ENCODE measurements at regions not wholly inside any gene's neighbourhood (a gene's known extent, or its start where the extent isn't known, plus 50 kb on each side); places are given as distances from the start of the nearest gene placed in this dataset.

DNA sequence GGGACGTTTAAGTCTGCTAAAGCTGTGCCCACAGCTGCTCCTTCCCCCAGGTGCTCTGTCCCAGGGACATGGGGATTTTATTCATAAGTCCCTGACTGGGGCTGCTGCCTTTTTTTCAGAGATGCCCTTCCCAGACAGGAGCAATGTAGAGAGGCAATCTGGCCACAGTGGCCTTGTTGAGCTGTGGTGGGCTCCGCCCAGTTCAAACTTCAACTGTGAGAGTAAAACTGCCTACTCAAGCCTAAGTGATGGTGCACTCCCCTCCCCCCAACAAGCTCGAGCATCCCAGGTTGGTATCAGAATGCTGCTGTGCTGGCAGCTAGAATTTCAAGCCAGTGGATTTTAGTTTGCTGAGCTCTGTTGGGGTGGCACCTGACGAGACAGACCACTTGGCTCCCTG is 1371.4 kb downstream of the ADGRL3 start:
- Mint-ChIP-seq H3K27me3 (peaks cover 3% of the 10 kb centered on the region), H3K27ac (no peak overlapping the region), H3K36me3 (no peaks in the 10 kb centered on the region), H3K9me3 (peaks cover 6% of the 10 kb centered on the region), H3K4me1 (ENCODE audit: unreplicated experiment) (no peaks in the 10 kb centered on the region), H3K4me3 (no peak overlapping the region)
- no peak for DNase-seq (ENCODE audit: extremely low spot score, unreplicated experiment)
- TF ChIP-seq, protein P1, sequence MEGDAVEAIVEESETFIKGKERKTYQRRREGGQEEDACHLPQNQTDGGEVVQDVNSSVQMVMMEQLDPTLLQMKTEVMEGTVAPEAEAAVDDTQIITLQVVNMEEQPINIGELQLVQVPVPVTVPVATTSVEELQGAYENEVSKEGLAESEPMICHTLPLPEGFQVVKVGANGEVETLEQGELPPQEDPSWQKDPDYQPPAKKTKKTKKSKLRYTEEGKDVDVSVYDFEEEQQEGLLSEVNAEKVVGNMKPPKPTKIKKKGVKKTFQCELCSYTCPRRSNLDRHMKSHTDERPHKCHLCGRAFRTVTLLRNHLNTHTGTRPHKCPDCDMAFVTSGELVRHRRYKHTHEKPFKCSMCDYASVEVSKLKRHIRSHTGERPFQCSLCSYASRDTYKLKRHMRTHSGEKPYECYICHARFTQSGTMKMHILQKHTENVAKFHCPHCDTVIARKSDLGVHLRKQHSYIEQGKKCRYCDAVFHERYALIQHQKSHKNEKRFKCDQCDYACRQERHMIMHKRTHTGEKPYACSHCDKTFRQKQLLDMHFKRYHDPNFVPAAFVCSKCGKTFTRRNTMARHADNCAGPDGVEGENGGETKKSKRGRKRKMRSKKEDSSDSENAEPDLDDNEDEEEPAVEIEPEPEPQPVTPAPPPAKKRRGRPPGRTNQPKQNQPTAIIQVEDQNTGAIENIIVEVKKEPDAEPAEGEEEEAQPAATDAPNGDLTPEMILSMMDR (conservative IDR thresholded peaks at IDR 0.05): no peak

DNA sequence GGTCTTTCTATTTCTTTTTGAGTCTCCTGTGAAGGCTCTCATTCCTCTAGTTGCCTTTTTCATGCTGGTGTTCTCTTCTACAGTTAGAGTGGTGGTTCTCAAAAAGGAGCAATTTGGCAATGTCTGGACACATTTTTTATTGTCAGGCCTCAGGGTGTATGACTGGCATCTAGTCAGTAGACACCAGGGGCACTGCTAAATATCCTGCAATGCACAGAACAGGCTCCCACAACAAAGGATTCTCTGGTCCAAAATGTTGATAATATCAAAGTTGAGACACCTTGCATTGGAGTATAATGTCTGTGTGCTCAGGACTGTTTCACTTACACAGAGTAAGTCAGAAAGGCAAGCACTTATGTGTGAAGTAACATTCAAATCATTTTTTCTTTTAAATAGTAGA is 1360.7 kb downstream of the ADGRL3 start:
- H3K4me3 Mint-ChIP-seq: no peak overlapping the region
- no peaks in the 10 kb centered on the region for H3K36me3 Mint-ChIP-seq
- TF ChIP-seq, protein P1 (conservative IDR thresholded peaks at IDR 0.05): no peak
- H3K9me3 Mint-ChIP-seq: no peaks in the 10 kb centered on the region
- peaks cover 3% of the 10 kb centered on the region for H3K27me3 Mint-ChIP-seq
- no peak overlapping the region for H3K27ac Mint-ChIP-seq
- H3K4me1 Mint-ChIP-seq (ENCODE audit: unreplicated experiment): no peaks in the 10 kb centered on the region
- DNase-seq (ENCODE audit: extremely low spot score, unreplicated experiment): no peak

DNA sequence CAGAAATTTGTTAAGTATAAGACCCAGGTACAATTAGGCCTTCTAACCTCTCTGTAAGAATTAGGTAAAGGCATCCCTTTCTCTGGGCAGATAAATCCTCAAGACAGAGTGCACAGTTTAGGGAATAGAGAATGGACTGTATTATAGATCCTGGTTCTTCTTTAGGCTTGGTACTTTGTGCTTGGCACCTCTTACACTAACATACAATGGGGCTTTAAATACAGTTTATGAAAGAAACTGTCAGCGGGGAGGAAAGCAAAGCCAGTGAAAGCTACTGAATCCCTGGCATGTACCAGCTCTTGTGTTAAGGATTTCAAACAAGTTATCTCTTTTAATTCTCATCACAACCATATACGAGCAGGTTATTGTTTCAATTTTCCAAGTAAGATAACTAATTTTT is 1350.0 kb downstream of the ADGRL3 start:
- H3K36me3 Mint-ChIP-seq: no peaks in the 10 kb centered on the region
- no peaks in the 10 kb centered on the region for H3K4me1 Mint-ChIP-seq (ENCODE audit: unreplicated experiment)
- no peak for DNase-seq (ENCODE audit: extremely low spot score, unreplicated experiment)
- no peaks in the 10 kb centered on the region for H3K9me3 Mint-ChIP-seq
- no peak overlapping the region for H3K4me3 Mint-ChIP-seq
- H3K27me3 Mint-ChIP-seq: peaks cover under 1% of the 10 kb centered on the region
- TF ChIP-seq, protein P1 (conservative IDR thresholded peaks at IDR 0.05): no peak
- no peak overlapping the region for H3K27ac Mint-ChIP-seq

DNA sequence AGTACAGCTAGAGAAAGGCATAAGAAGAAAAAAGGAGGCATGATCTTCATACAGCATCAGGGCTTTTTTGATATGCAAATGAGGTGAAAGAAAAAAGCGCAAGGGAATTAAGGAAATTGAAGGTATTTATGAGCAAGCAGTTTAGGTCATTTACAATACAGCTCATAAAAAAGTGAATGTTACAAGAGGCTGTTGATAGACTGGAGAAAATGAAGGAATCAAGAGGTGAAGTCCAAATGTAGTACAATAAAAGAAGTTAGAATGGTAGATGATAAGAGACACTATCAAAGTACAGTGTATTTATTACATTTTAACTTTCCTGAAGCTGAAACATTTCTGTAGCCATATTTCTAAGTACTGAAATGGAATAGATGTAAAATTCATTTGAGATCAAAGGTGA is 1349.5 kb downstream of the ADGRL3 start:
- TF ChIP-seq, protein P1 (conservative IDR thresholded peaks at IDR 0.05): no peak
- H3K4me1 Mint-ChIP-seq (ENCODE audit: unreplicated experiment): no peaks in the 10 kb centered on the region
- no peak overlapping the region for H3K4me3 Mint-ChIP-seq
- no peak for DNase-seq (ENCODE audit: extremely low spot score, unreplicated experiment)
- H3K9me3 Mint-ChIP-seq: no peaks in the 10 kb centered on the region
- no peaks in the 10 kb centered on the region for H3K36me3 Mint-ChIP-seq
- H3K27me3 Mint-ChIP-seq: no peaks in the 10 kb centered on the region
- H3K27ac Mint-ChIP-seq: no peak overlapping the region

DNA sequence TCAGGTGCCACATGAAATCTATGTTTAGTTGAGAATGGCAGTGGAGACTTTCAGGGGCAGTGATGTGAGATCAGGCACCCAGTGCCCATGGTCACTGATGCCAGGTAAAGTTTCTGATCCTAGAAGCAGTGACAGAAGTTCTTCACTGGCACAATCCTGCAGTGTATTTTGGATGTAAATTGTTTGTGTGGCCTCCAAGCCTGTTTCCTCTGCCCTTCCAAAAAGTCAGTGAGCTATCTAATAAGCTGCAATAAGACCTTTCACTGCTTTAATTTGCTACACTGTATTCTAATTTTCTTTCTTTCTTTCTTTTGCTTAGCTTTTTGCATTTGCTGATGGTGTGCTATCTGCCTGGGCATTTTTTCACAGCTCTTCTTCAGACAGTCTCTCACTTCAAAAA is 1348.6 kb downstream of the ADGRL3 start:
- no peak overlapping the region for H3K4me3 Mint-ChIP-seq
- H3K4me1 Mint-ChIP-seq (ENCODE audit: unreplicated experiment): no peaks in the 10 kb centered on the region
- H3K27me3 Mint-ChIP-seq: no peaks in the 10 kb centered on the region
- TF ChIP-seq, protein P1 (conservative IDR thresholded peaks at IDR 0.05): no peak
- H3K27ac Mint-ChIP-seq: no peak overlapping the region
- H3K36me3 Mint-ChIP-seq: no peaks in the 10 kb centered on the region
- no peak for DNase-seq (ENCODE audit: extremely low spot score, unreplicated experiment)
- no peaks in the 10 kb centered on the region for H3K9me3 Mint-ChIP-seq

DNA sequence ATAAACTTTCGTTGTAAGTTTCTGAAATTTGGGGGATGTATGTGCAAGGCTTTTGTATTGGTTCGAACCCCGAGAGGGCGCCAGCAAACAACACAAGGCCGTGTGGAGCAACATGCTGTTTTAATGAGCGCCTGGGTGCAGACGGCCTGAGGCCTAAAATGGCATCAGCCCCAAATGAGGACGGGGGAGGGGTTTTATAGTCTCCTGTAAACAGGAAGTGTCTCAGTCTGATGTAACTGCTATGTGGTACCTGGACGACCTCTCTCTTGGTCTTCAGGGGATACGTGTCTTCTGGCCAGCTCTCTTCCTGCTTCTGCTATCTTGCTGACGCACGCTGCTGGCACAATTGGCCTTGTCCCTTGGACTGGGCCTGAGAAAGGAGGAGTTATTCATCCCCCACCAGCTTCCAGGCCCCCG is 1348.0 kb downstream of the ADGRL3 start:
- Mint-ChIP-seq H3K4me3 (no peak overlapping the region), H3K4me1 (ENCODE audit: unreplicated experiment) (no peaks in the 10 kb centered on the region), H3K9me3 (no peaks in the 10 kb centered on the region), H3K36me3 (no peaks in the 10 kb centered on the region), H3K27ac (no peak overlapping the region), H3K27me3 (no peaks in the 10 kb centered on the region)
- TF ChIP-seq, protein P1 (conservative IDR thresholded peaks at IDR 0.05): no peak
- no peak for DNase-seq (ENCODE audit: extremely low spot score, unreplicated experiment)
